Left renal pelvis (tissue), 4 donors: ENCODE measurements at regions not wholly inside any gene's neighbourhood (a gene's known extent, or its start where the extent isn't known, plus 50 kb on each side); places are given as distances from the start of the nearest gene placed in this dataset.
"Not testable (repeated sequence)": the region's sequence is repeated elsewhere in the genome, so short reads cannot be mapped to it uniquely, and the experiment has no call there.

Experiments used
- DNase-seq, 4 donors: peaks; one replicate each; pipeline ENCODE4 v3.0.0-alpha.2; 2013; ENCODE audit warnings: low read depth in 4 of 4, low spot score in 3 of 4

DNA sequence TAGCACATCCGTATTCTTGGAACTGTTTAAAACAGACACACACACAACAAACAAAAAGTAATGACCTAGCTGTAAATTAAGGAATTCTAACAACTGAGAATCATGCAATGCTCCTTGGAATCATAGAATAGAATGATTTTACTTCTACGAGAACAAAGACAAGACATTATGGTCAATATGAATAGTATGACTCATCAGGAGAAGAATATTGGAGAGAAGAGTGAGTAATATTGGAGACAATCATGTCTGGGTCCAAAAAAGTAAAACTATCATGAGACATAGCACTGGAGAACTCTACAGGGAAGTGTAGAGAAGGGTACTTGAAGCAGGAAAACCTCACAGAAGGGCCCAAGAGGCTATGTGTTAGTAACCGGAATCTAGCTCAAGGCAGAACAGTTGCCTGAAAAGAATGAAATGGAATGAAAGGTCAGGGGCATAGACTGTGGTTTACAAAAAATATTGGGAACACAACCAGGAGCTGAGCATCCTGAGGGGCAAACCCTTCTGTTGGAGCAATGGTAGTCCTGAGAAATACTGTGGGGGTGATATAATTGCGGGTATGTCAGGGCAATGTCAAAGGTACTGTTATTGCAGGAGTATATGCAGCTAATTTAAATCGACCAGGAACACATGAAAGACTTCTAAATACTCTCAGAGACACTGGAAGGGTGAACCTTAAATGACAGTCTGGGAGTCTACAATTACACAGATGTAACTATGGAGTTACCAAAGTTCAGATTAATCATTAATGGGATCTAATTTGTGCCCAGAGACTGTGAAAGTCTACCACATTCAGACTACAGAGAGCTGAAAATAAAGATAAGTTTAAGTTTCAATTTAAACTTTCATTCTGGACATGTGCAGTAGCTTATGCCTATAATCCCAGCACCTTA lies 201.2 kb downstream of the BCHE start:
- DNase-seq, result no peak

DNA sequence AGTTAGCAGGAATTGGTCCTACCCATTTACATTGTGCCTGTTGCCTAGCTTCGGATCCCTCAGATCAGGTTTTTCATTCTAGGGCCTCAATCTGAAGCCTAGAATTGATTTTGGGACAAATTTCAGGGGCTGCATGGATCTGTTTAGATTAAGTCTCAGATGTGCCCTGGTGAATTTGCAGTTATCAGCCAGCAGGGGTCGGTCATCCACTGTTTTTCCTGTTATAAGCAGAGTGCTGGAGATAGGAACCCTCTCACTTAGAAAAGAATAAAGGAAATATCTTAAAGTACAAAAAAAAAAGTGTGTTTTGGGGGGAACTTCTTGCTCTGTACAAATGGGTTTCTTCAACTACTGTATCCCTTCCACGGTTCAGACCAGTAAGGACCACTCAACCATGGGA lies 212.5 kb downstream of the BCHE start:
- DNase-seq, result no peak

DNA sequence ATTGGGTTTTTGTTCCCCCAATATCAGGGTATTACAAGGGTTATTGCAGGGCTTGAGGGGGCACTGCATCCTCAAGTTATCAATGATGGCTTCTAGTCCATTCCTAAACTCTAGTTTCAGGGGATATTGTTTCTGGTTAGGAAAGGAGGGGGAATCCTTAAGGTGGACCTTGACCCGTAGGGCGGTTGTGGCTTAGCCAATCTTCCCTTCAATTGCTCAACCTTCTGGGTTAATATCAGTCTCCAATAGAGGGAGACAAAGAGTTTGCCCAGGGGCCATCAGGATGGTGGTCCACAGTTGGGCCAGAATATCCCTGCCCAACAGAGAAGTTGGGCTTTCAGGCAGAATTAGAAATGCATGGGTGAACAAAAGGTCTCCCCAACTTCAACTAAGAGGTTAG lies 214.9 kb downstream of the BCHE start:
- DNase-seq, result no peak

DNA sequence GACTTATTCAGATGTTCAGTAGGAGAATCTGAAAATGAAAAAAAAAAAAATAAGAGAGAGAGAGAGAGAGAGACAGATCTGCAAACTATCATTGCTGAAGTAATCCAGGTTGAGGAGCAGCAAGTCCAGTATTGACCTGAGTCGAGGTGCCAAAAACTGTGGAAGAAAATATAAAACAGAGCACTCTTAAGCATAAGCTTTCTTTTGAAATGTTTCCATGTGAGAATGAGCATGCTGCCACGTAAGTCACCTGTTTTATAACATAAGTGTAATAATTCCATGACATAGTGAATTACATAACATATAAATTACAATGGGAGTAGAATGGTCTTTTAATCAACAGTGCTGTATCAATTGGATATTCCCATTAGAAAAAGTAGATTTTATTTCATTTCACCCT lies 218.2 kb downstream of the BCHE start:
- DNase-seq, result no peak

DNA sequence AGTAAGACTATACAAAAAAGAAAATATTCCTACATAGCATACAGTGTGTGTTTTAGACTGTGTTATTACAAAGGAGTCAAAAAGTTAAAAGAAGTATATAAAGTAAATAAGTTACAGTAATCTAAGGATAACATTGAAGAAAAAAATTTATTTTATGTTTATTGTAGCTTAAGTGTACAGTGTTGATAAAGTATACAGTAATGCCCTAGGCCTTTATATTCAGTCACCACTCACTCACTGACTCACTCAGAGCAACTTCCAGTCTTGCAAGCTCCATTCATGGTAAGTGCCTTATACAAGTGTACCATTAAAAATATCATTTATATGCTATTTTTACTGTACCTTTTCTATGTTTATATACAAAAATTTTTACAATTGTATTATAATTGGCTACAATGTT lies 220.1 kb downstream of the BCHE start:
- no peak for DNase-seq

DNA sequence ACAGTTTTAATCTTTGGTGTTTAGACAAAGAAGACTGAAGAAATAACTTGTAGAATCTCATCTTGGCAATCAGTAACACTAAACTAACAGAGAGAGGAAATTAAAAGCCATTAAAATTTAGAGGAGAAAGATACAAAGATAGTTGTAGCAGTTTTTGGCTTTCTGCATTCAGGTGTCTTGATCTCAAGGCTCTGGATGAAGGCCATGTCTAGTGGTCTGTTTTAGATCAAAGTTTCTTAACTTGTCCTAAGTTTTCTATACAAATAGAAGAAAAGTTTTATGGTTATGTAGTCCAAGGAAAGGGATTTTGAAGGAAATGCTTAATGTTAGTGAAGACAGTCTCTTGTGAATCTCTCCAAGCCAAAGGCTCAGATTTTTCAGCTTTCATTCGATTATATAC lies 222.9 kb downstream of the BCHE start:
- no peak for DNase-seq

DNA sequence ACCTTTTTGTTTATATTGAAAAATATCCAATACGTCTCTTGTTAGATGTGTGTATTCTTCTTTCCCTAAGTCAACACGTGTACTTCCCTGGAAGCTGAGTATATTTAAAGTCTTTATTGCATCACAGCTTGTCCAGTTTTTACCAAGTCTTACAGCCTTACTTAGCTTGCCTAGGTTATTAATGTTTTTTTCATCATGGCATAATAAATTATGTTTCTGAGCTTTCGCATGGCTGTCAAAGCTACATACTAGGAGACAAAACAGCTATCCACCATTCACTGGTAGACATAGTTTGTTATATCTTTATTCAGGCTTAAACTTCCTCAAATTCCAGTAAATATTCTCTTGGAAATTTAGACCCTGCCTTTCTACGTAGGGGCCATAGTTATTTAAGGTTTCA lies 224.2 kb downstream of the BCHE start:
- DNase-seq, result no peak

DNA sequence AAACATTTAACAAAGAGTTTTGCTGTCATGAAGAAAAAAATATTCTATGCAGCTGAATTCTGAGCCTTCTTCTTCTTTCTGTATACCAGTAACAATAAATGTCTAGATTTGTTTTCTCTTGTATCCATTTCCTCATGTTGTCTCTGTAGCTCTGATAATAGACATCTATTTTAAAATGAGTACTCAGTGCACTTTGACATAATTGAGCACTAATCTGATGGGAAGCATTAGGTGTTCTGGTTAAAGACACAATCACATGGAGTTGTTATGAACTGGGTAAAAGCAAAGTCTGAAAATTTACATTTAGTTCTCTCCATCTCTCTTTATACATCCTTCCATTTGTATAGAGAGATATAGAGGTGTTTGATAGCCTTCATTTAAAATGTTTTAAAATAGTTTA lies 230.0 kb downstream of the BCHE start:
- no peak for DNase-seq

DNA sequence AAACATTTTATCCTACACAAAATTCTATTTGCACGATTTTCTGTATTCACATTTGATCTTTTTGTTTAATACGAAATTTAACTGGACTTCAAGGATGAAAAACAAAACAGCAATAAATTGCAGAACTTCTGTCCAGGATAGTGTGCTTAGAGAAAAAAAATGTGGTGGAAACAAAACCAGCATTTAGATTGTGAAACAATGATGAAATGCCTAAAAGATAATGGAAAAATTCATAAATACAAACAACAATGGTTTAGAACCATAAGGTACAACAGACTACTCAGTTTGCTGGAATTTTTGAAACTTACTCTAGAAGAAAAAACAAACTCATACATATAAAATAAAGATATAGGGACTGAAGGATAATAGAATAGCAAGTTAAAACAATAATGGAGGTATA lies 234.0 kb downstream of the BCHE start:
- no peak for DNase-seq

DNA sequence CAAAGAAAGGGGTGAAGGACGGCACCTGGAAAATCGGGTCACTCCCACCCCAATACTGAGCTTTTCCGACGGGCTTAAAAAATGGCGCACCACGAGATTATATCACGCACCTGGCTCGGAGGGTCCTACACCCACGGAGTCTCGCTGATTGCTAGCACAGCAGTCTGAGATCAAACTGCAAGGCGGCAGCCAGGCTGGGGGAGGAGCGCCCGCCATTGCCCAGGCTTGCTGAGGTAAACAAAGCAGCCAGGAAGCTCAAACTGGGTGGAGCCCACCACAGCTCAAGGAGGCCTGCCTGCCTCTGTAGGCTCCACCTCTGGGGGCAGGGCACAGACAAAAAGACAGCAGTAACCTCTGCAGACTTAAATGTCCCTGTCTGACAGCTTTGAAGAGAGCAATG lies 264.7 kb downstream of the BCHE start:
- not testable (repeated sequence) for DNase-seq

DNA sequence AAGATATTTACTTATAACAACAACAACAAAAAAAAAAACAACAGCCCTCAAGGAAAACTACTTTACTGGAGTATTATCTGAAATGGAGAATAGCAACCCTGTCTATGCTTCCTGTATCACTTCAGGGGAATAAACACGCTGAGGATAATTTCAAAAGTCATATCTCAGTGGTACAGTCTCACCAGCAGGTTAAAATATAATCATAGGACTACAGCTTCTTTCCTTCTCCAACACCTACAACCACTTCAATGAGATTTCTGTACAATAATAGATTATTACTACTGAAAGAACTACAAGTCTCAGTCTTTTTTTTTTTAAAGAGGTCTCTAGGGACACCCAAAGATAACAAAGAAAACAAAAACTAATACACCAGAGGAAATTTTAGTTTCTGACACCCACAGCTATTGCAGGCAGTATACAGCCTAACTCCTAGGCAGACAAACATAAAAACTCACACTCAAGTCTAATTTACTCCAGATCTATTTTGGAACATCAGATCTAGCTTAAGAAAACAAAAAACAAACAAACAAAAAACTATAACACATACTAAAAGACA lies 268.2 kb downstream of the BCHE start:
- no peak for DNase-seq

DNA sequence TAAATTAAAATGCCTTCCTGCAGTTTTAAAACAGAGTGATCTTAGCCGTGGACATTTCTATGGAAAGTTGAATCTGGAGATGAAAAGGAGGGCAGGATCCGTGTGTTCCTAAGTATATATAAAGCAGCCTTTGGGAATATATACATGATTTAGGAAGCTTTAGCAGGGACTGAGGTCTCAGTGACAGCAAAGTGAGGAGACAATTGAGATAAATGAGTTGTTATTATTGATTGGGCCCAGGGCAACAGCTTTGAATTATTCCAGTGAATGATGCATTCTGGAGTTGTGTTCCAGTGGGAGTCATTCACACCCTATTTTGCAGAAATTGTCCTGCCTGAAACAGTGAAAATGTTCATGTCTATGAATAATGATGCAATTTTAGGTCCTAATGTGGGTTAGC lies 281.4 kb downstream of the BCHE start:
- DNase-seq, result no peak

DNA sequence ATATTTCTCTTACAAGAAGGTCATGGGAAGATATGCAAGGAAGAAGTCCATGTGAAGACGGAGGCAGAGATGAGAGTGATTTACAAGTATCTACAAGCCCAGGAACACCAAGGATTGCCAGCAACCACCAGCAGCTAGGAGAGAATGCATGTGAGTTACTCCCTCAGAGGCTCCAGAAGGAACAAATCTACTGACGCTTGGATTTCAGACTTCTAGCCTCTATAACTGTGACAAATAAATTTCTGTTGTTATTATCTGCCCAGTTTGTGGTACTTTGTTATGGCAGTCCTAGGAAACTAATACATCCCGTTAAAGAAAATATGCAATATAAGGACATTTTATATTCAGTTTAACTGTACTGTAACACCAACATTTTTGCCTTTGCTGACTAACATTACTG lies 283.9 kb downstream of the BCHE start:
- DNase-seq, result no peak

DNA sequence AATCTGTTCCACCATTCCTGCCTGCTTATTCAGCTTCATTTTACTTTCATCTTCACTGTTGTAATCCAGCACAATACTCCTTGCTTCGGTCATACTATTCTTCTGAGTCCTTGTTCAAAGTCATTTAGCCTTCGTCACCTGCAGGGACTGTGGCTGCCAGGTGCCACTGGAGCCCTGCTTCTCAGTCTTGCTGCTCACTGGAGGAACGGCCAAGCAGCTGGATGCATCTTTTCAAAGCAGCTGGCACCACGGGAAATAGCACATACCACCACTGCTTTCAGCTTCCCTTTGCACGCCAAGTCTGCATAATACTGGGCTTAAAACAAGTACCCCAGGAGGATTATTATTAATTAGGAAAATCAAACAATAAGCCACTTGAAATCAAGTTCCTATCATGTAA lies 287.6 kb downstream of the BCHE start:
- DNase-seq, result no peak

DNA sequence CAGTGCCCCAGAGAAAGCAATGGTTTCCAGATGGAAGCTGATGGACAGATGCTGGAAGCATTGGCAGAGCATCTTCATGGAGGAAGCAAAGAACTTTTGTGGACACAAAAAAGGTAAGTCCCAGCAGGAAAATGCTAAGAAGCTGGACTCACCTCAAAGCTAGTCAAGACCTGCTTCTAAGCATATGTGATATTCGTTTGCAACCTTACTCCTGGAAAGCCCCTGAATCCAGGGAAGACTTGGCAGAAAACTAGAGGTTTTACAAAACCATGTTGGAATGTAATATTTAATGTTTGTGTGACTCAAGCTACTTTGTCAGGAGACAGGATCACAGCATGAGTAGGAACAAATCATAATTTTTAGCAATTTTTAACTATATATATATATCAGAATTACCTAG lies 288.2 kb downstream of the BCHE start:
- DNase-seq, result no peak

DNA sequence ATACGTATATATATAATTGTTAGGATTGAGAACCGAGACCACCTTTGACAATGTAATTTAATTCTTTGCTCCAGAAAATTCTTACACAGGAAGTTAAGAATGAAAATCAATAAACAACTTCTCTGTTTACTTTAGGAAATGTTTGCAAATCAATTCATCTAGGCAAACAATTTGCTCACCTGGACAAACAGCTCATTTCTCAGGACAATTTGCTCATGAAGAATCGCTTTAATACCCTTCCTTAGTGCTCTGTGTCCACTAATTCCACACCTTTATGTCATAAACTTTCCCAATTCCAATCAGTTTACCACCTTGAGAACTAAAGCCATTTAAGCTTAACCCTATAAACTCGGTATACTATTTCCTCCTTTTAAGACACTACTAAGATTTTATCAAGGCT lies 292.2 kb downstream of the BCHE start:
- no peak for DNase-seq

DNA sequence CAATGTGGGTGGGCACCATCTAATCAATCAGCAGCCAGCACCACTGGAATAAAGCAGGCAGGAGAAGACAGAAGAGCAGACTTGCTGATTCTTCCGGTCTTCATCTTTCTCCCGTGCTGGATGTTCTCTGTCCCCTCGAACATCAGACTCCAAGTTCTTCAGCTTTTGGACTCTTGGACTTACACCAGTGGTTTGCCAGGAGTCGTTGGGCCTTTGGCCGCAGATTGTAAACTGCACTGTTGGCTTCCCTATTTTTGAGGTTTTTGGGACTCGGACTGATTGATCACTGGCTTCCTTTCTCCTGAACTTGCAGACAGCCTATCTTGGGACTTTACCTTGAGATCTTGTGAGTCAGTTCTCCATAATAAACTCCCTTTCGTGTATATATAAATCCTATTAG lies 292.8 kb downstream of the BCHE start:
- DNase-seq, result no peak

DNA sequence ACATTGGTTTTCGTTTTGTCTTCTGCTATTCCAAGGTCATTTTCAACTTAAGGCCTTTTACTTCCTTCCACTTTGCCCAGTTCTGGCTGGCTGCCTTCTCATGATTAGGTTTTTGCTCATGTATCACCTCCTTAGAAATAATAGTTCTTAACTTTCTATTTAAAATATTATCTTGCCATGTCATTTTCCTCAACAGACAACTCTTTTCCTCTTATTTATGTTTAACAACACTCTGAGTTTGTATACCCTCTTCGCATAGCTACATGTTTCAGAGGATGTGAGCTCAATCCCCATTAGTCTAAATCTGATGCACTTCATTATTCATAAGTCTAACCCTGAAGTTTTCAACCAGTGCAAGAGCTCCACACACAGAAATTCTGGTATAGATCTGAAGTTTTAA lies 299.1 kb downstream of the BCHE start:
- DNase-seq, result no peak

DNA sequence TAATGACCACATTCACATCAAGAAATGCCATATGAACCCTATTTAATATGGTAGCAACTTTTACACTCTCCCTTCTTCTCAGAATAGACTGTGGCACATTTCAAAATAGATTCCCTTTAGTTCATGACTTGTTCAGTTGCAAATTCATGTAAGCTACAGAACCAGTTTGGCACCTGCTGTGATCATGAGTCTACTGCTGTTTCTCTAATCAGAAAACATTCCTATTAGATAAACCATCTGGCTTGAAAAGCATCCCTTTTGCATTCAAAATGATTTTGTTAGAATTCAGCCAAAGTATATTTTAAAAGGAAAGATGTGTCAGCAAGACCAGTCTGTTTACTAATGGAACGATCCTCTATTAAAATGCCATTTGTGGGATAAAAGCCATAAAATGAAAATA lies 304.4 kb downstream of the BCHE start:
- no peak for DNase-seq

DNA sequence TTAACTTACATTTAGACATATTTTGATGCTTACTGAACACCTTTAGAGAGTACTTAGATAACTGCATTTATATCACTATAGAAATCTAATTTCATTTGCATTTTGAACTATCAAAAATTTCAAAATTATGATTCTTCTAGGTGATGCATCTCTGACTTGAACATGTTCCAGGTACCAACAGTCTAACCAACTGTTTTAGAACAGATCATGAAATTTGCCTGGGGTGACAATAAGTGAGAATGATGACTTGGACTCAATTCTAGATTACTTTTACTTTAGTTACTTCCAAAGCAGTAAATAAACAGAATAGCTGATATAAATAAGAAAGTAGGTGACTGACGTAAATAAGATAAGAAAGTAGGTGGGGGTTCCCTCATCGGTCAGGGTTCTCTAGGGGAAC lies 307.8 kb downstream of the BCHE start:
- no peak for DNase-seq

DNA sequence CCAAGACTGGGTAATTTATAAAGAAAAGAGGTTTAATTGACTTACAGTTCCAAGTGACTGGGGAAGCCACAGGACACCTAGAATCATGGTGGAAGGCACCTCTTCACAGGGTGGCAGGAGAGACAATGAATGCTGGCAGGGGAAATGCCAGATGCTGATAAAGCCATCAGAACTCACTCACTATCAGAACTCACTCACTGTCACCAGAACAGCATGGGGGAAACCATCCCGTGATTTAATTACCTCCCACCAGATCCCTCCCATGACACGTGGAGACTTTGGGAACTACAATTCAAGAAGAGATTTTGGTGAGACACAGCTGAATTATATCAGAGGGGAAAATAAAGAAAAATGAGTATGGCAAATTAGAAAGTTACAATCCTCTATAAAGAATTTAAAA lies 310.9 kb downstream of the BCHE start:
- DNase-seq, result no peak

DNA sequence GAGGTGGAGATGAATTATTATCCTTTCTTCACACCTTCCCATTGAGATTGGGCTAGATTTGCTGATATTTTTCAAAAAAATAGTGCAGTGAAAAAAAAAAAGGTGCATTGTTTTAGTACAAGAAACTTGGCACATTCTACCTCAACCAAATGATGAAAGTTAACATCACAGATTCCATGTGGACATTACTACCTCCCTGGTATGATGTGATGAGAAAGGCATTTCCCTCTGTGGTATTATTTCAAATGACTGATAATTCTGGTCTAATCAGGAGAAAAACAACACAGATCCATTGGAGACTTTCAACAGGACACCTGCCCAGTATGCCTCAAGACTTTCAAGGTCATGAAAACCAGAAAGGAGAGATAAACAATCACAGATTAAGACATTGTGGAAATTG lies 313.4 kb downstream of the BCHE start:
- no peak for DNase-seq

DNA sequence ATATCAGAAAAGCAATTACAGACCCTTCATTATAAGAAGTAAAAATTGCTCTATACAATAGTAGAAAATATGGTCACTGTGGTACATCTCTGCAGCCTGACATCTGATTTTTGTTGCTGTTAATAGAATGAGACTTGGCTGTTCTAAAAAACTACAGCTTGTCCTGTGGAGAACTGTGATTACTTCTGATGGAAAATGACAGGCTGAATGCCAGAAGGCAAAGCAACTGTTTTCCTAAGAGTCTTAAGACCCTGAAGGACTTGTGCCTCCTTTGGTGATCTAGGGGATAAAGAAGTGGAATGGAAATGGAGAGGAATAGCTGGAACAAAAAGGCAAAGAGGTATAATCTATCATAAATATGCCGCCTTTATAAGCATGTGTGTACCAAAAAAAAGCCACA lies 314.8 kb downstream of the BCHE start:
- DNase-seq, result no peak
